ENCODE measurements at regions not wholly inside any gene's neighbourhood (a gene's known extent, or its start where the extent isn't known, plus 50 kb on each side); places are given as distances from the start of the nearest gene placed in this dataset.

- no peak for TF ChIP-seq CTCF (IDR thresholded peaks at IDR 0.05; ENCODE audit: borderline replicate concordance, extremely low read depth, low read length, poor library complexity, severe bottlenecking)
- no peak for TF ChIP-seq EZH2 (IDR thresholded peaks at IDR 0.05; ENCODE audit: borderline replicate concordance, low read depth, low read length, severe bottlenecking)
Measured at GRCh38 chr2:152879275-152879674, 160.9 kb downstream of the ARL6IP6 start.

Measured in DND-41 (cell line).